ENCODE measurements at regions not wholly inside any gene's neighbourhood (a gene's known extent, or its start where the extent isn't known, plus 50 kb on each side); places are given as distances from the start of the nearest gene placed in this dataset.
"Not testable (repeated sequence)": the region's sequence is repeated elsewhere in the genome, so short reads cannot be mapped to it uniquely, and the experiment has no call there.

- Mint-ChIP-seq H3K4me3 (no peak overlapping the region), H3K27ac (no peak overlapping the region)
- ATAC-seq = peak; percentile 43
Observed at GRCh38 chr22:11253000-11253511, 4274.9 kb upstream of the OR11H1 start.

DNA sequence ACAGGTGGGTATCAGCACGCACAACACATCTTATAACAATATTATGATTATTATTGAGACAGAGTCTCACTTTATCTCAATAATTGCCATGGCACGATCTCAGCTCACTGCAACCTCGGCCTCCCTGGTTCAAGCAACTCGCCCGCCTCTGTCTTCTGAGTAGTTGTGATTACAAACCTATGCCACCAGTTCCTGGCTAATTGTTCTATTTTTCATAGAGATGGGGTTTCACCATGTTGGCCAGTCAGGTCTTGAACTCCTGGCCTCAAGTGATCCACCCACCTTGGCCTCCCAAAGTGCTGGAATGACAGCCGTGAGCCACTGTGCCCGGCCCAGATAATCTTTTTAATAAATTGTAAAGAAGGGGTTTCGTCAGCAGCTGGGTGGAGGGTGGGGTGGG is 4257.0 kb upstream of the OR11H1 start:
- H3K9me3 Mint-ChIP-seq, H3K27ac Mint-ChIP-seq, H3K4me1 Mint-ChIP-seq, H3K4me3 Mint-ChIP-seq, H3K36me3 Mint-ChIP-seq, ATAC-seq, H3K27me3 Mint-ChIP-seq: not testable (repeated sequence)

More at GRCh38 chr22:11253000-11253511, 4274.9 kb upstream of the OR11H1 start:
- H3K4me1 Mint-ChIP-seq = no peaks in the 10 kb centered on the region
- no peaks in the 10 kb centered on the region for H3K27me3 Mint-ChIP-seq
- no peaks in the 10 kb centered on the region for H3K9me3 Mint-ChIP-seq
- H3K36me3 Mint-ChIP-seq = no peaks in the 10 kb centered on the region

DNA sequence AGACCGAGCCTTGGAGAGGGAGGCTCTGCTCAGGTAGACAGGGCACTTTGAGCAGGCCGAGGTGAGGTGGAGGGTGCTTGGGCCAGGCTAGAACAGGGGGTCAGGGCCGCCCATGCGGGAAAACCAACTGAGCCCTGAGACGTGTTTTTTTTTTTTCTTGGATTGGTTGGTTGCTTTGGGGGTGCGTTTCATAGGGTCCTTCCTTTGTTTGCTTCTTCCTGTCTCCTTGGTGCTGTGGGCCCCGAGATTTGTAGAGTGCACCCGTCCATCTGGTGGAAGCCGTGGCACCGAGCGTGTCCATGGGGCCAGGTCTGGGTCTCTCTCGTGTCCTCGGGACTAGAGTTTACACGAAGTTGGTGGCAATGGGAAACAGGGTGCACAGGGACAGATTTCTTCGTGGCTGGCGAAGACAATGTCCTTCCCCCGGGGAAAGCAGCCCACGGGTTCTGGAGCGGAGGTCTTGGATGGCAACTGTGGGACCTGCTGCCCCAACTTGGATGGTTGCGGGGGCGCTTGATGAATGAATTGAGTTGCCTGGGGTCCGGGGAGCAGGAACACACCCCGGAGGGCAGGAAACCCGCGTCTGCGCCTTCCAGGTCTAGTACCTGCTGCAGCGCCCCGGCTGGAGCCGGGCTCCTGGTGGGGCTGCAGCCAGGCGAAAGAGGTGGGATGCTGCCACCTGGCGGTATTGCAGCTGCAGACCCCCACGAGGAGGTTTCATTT is 4242.7 kb upstream of the OR11H1 start:
- H3K27me3 Mint-ChIP-seq, H3K9me3 Mint-ChIP-seq, H3K4me1 Mint-ChIP-seq, H3K27ac Mint-ChIP-seq, H3K4me3 Mint-ChIP-seq, H3K36me3 Mint-ChIP-seq, ATAC-seq: not testable (repeated sequence)

GRCh38 chr22:11285839-11286205 is 4242.2 kb upstream of the OR11H1 start:
- H3K27ac Mint-ChIP-seq, ATAC-seq, H3K36me3 Mint-ChIP-seq, H3K4me1 Mint-ChIP-seq, H3K27me3 Mint-ChIP-seq, H3K9me3 Mint-ChIP-seq, H3K4me3 Mint-ChIP-seq: not testable (repeated sequence)

DNA sequence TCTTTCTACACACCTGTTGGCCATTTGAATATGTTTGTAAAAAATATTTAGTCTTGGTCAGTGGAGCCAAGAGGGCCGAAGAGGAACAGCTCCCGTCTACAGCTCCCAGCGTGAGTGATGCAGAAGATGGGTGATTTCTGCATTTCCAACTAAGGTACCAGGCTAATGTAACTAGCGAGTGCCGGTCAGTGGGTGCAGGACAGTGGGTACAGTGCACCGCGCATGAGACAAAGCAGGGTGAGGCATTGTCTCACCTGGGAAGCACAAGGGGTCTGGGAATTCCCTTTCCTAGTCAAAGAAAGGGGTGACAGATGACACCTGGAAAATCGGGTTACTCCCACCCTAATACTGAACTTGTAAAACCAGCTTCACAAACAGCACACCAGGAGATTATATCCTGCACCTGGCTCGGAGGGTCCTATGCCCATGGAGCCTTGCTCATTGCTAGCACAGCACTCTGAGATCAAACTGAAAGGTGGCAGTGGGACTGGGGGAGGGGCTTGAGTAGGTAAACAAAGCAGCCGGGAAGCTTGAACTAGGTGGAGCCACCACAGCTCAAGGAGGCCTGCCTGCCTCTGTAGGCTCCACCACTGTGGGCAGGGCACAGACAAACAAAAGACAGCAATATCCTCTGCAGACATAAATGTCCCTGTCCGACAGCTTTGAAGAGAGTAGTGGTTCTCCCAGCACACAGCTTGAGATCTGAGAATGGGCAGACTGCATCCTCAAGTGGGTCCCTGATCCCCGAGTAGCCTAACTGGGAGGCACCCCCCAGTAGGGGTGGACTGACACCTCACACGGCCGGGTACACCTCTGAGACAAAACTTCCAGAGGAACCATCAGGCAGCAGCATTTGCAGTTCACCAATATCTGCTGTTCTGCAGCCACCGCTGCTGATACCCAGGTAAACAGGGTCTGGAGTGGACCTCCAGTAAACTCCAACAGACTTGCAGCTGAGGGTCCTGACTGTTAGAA is 4239.5 kb upstream of the OR11H1 start:
- not testable (repeated sequence) for ATAC-seq, H3K27ac Mint-ChIP-seq, H3K4me1 Mint-ChIP-seq, H3K27me3 Mint-ChIP-seq, H3K4me3 Mint-ChIP-seq, H3K36me3 Mint-ChIP-seq
- peaks cover 17% of the 10 kb centered on the region for H3K9me3 Mint-ChIP-seq

DNA sequence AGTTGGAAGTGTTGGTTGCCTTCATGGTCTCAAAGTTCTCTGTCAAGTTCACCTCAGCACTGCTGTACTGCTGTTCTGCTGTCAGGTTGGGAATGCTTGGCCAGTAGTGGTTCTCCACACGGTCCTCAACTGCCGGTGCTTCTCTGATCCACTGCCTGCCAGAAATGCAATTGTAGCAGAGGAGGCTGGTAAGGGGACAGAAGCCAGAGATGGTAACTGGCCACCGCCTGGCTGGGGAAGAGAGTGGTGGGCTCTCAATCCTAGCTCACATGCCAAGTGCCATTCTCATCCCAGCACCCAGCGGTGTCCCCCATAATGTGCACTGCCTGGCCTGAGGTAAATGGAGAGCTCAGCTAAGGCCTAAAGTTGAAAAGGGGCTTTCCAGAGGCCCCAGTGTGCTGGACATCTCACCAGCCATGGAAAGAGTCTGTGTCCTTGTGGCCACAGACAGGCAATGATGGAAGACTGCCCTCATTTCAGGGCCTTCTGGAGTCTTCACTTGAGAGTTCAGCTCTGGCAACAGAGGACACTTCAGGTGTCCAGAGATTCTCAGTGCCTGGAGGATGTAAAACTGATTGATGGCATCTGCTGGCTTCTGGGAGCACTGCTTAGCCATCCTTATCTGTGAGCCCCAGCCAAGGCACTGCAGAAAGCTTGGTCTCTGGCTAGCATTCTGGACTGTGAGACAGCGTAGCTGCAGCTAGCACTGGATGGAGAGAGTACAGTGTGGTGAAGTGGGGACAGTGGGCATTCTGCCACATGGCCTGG is 4229.7 kb upstream of the OR11H1 start:
- H3K27ac Mint-ChIP-seq, H3K27me3 Mint-ChIP-seq: not testable (repeated sequence)

DNA sequence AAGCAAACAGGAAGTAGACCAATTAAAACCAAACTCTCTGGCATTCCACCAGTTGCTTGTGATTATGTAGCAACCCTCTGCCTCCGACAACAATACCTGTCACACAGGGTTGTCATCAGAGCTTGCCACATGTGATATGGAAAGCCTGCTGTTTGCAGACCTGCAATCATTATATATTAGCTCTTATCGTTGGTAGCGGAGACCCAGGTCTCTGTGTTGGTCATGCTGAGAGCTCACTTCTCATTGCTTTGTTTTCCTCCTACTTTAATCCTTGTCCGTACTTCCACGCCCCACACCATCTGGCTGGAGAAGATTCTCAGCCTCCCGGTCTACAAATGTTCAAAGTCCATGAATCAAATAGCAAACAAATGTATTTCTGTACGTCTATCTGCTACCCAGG is 4225.6 kb upstream of the OR11H1 start:
- H3K4me3 Mint-ChIP-seq, H3K4me1 Mint-ChIP-seq, H3K27ac Mint-ChIP-seq, H3K36me3 Mint-ChIP-seq, ATAC-seq, H3K27me3 Mint-ChIP-seq: not testable (repeated sequence)
- H3K9me3 Mint-ChIP-seq = peaks cover 28% of the 10 kb centered on the region

More for the DNA sequence above, 4229.7 kb upstream of the OR11H1 start:
- not testable (repeated sequence) for H3K4me3 Mint-ChIP-seq, H3K36me3 Mint-ChIP-seq, H3K4me1 Mint-ChIP-seq, ATAC-seq
- H3K9me3 Mint-ChIP-seq = peaks cover 24% of the 10 kb centered on the region

GRCh38 chr22:11302904-11303303 is 4225.1 kb upstream of the OR11H1 start:
- H3K9me3 Mint-ChIP-seq = peaks cover 33% of the 10 kb centered on the region
- not testable (repeated sequence) for H3K36me3 Mint-ChIP-seq, H3K27me3 Mint-ChIP-seq, H3K4me3 Mint-ChIP-seq, H3K4me1 Mint-ChIP-seq, H3K27ac Mint-ChIP-seq, ATAC-seq

GRCh38 chr22:11305179-11305578 is 4222.8 kb upstream of the OR11H1 start:
- peaks cover 26% of the 10 kb centered on the region for H3K9me3 Mint-ChIP-seq
- not testable (repeated sequence) for H3K27ac Mint-ChIP-seq, H3K4me1 Mint-ChIP-seq, ATAC-seq, H3K4me3 Mint-ChIP-seq, H3K27me3 Mint-ChIP-seq, H3K36me3 Mint-ChIP-seq

GRCh38 chr22:11306933-11307518 is 4221.0 kb upstream of the OR11H1 start:
- peaks cover 31% of the 10 kb centered on the region for H3K9me3 Mint-ChIP-seq

DNA sequence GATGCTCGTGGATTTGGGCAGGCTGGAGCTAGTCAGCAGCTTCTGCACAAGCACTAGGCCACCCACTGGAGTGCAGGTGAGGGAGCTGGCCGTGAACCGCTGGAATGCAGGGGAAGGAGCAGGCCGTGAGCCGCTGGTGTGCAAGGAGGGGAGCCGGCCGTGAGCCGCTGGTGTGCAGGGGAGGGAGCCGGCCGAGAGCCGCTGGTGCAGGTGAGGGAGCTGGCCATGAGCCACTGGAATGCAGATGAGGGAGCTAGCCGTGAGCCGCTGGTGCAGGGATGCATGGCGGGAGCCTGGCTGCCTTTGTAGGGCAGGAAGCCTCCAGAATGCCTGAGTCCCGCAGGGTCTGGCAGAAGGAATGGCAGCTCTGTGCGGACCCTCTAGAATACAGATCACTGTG is 4220.0 kb upstream of the OR11H1 start:
- Mint-ChIP-seq H3K27ac (no peak overlapping the region), H3K4me3 (no peak overlapping the region), H3K27me3 (no peaks in the 10 kb centered on the region), H3K4me1 (no peaks in the 10 kb centered on the region), H3K9me3 (peaks cover 25% of the 10 kb centered on the region), H3K36me3 (no peaks in the 10 kb centered on the region)
- ATAC-seq = no peak

More at GRCh38 chr22:11306933-11307518, 4221.0 kb upstream of the OR11H1 start:
- H3K36me3 Mint-ChIP-seq, H3K27ac Mint-ChIP-seq, H3K4me1 Mint-ChIP-seq, ATAC-seq, H3K27me3 Mint-ChIP-seq, H3K4me3 Mint-ChIP-seq: not testable (repeated sequence)

DNA sequence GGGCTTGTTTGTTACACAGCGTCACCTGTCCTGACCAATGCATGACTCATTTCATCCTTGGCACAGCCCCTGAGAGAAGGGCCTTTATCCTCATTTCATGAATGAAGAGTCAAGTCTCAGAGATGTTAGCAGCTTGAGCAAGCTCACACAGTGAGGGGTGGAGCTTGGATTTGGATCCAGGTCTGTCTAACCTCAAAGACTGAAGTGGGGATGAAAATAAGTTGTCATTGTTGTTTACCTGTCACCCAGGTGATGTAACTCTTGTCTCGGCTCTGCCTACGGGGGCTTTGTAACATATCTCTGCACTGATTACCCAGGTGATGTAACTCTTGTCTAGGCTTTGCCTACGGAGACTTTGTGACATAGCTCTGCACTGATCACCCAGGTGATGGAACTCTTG is 4218.2 kb upstream of the OR11H1 start:
- not testable (repeated sequence) for H3K36me3 Mint-ChIP-seq, ATAC-seq
- H3K9me3 Mint-ChIP-seq = peaks cover 22% of the 10 kb centered on the region

GRCh38 chr22:11310647-11311046 is 4217.3 kb upstream of the OR11H1 start:
- not testable (repeated sequence) for H3K27ac Mint-ChIP-seq, H3K4me1 Mint-ChIP-seq, ATAC-seq, H3K36me3 Mint-ChIP-seq, H3K27me3 Mint-ChIP-seq, H3K4me3 Mint-ChIP-seq
- H3K9me3 Mint-ChIP-seq = peaks cover 17% of the 10 kb centered on the region

More for the DNA sequence above, 4218.2 kb upstream of the OR11H1 start:
- not testable (repeated sequence) for H3K4me1 Mint-ChIP-seq, H3K27me3 Mint-ChIP-seq, H3K27ac Mint-ChIP-seq, H3K4me3 Mint-ChIP-seq

- not testable (repeated sequence) for H3K27ac Mint-ChIP-seq
- H3K9me3 Mint-ChIP-seq = peaks cover 10% of the 10 kb centered on the region
Observed at GRCh38 chr22:11312640-11313039, 4215.4 kb upstream of the OR11H1 start.

More at GRCh38 chr22:11312640-11313039, 4215.4 kb upstream of the OR11H1 start:
- H3K36me3 Mint-ChIP-seq, ATAC-seq, H3K27me3 Mint-ChIP-seq, H3K4me1 Mint-ChIP-seq, H3K4me3 Mint-ChIP-seq: not testable (repeated sequence)
